Mucosa of descending colon (tissue), 3 donors: ENCODE measurements at regions not wholly inside any gene's neighbourhood (a gene's known extent, or its start where the extent isn't known, plus 50 kb on each side); places are given as distances from the start of the nearest gene placed in this dataset.

Experiments
- ATAC-seq: fragments of 200-7000 bp; cut with Tn5 transposase; one replicate; pipeline ENCODE4 v1.9.1; 2020; ENCODE audit warnings: mild to moderate bottlenecking, moderate library complexity
- DNase-seq, 3 donors: peaks; one replicate each; pipeline ENCODE4 v3.0.0-alpha.2; 2020
- H3K36me3 ChIP-seq: fragments of 200-600 bp; one replicate; pipeline ENCODE4 v1.8.0; 2021; ENCODE audit warnings: low read depth, mild to moderate bottlenecking
- H3K4me1 ChIP-seq: fragments of 200-600 bp; one replicate; pipeline ENCODE4 v1.8.0; 2021; ENCODE audit warnings: low read depth, mild to moderate bottlenecking
- H3K4me3 ChIP-seq: fragments of 200-600 bp; one replicate; pipeline ENCODE4 v1.8.0; 2021; ENCODE audit warnings: mild to moderate bottlenecking
- H3K9me3 ChIP-seq: fragments of 200-600 bp; one replicate; pipeline ENCODE4 v1.8.0; 2021; ENCODE audit warnings: mild to moderate bottlenecking
- CTCF ChIP-seq: fragments of 200-600 bp; IDR thresholded peaks from one replicate; pipeline ENCODE4 v1.8.0; 2022; ENCODE audit warnings: antibody characterized with exemption, mild to moderate bottlenecking
- intact Hi-C, 2 donors: fragments of 100-400 bp; cut with DNase I in 1 of 2; cut with micrococcal nuclease in 1 of 2; formaldehyde crosslinking; loops; one replicate each; pipeline versions ENCODE4 v1.11.0 to v1.11.1; 2022; cut with DNase I, micrococcal nuclease
- donor health status: DM: no; HTN: no; CAD: no; lungs with moderate emphysema.
- donor health status: DM: no; HTN: no; CAD: no.
- donor health status: DM: no; HTN: yes; CAD: no.

GRCh38 chr2:16109368-16109820, 169.0 kb downstream of the MYCN start:
- no peak overlapping the region for H3K4me3 ChIP-seq
- no peak for TF ChIP-seq CTCF
- no peaks in the 10 kb centered on the region for H3K9me3 ChIP-seq
- intact Hi-C loops: no loop called here
- ATAC-seq: no peak
- no peak for DNase-seq
- peaks cover 7% of the 10 kb centered on the region for H3K4me1 ChIP-seq
- no peaks in the 10 kb centered on the region for H3K36me3 ChIP-seq

- intact Hi-C loops: no loop called here
- no peak for ATAC-seq
- DNase-seq: no peak
- no peak for TF ChIP-seq CTCF
- Histone ChIP-seq H3K4me1 (peaks cover 7% of the 10 kb centered on the region), H3K9me3 (no peaks in the 10 kb centered on the region), H3K36me3 (no peaks in the 10 kb centered on the region), H3K4me3 (no peak overlapping the region)
These were observed 166.9 kb downstream of the MYCN start for GRCh38 chr2:16107246-16107645.

GRCh38 chr2:16106619-16107018, 166.3 kb downstream of the MYCN start:
- ATAC-seq (no peak), DNase-seq (no peak)
- H3K9me3 ChIP-seq: no peaks in the 10 kb centered on the region
- H3K36me3 ChIP-seq: no peaks in the 10 kb centered on the region
- TF ChIP-seq CTCF: no peak
- peaks cover 7% of the 10 kb centered on the region for H3K4me1 ChIP-seq
- no peak overlapping the region for H3K4me3 ChIP-seq
- intact Hi-C loops: no loop called here

GRCh38 chr2:16105669-16106281, 165.4 kb downstream of the MYCN start:
- Histone ChIP-seq H3K36me3 (no peaks in the 10 kb centered on the region), H3K4me1 (peaks cover 7% of the 10 kb centered on the region), H3K4me3 (no peak overlapping the region), H3K9me3 (no peaks in the 10 kb centered on the region)
- intact Hi-C loops: no loop called here
- no peak for TF ChIP-seq CTCF
- ATAC-seq: no peak
- no peak for DNase-seq

- DNase-seq (no peak), ATAC-seq (no peak)
- no peak for TF ChIP-seq CTCF
- intact Hi-C loops: no loop called here
- Histone ChIP-seq H3K9me3 (no peaks in the 10 kb centered on the region), H3K4me3 (no peak overlapping the region), H3K4me1 (peaks cover 7% of the 10 kb centered on the region), H3K36me3 (no peaks in the 10 kb centered on the region)
These were observed 164.8 kb downstream of the MYCN start for GRCh38 chr2:16104949-16105668.
